CD4-positive, alpha-beta T cell treated with Interferon gamma for 1 hour (primary cell): ENCODE measurements at regions not wholly inside any gene's neighbourhood (a gene's known extent, or its start where the extent isn't known, plus 50 kb on each side); places are given as distances from the start of the nearest gene placed in this dataset.
"Not testable (repeated sequence)": the region's sequence is repeated elsewhere in the genome, so short reads cannot be mapped to it uniquely, and the experiment has no call there.

Source experiments
- DNase-seq: peaks from one replicate; pipeline ENCODE4 v3.0.0-alpha.2; 2020

DNA sequence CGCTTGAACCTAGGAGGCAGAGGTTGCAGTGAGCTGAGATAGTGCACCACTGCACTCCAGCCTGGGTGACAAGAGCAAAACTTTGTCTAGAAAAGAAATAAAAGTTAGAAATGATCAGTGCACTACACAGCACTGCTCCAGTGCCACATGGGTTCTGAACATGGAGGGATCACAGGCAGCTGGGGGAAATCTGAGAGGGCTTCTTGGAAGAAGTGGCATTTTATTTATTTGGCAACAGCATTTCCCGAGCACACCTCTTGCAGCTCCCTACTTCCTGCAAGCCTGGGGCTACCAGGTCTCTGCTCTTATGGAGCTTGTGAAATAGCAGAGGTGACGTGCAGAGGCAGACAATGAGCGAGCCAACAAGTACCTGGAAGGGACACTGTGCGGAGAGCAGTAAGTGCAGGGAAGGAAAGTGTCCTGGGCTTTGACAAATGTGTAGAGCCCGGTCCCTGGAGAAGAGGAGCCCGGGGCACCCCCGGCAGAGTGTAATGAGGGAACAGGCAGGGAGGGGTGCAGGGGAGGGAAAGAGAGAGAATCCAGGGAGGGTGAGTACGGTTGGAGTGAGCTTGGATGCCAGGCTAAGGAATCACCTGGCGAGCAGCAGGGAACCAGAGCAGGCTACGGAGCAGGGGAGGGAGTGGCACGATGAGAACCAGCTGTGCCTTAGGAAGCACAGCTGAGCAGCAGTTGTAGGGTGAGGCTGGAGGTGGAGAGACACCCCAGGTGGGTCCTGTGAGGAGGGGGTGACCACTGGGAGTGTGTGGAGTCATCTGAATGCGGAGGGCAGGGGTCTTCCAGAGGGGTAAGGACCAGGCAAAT, 104.6 kb upstream of the CTBP2 start:
- no peak for DNase-seq

DNA sequence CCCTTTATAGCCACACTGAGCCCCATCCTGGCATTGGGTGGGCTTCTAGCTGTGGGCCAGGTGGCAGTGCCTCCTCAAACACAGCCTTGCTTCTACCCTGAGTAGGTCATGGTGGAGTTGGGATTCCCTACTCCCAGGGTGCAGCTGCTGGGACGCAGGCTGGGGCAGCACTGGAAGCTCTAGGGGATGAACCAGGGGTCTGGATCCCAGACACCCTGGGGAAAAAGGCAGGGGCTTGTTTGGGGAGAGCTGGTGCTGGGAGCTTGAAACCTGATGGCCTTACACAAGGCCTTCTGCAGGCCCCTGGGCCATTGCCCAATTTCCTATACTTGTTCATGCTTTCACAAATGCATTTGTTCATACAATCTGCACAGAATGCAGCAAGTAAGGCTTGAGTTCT, 103.7 kb upstream of the CTBP2 start:
- DNase-seq, result no peak

DNA sequence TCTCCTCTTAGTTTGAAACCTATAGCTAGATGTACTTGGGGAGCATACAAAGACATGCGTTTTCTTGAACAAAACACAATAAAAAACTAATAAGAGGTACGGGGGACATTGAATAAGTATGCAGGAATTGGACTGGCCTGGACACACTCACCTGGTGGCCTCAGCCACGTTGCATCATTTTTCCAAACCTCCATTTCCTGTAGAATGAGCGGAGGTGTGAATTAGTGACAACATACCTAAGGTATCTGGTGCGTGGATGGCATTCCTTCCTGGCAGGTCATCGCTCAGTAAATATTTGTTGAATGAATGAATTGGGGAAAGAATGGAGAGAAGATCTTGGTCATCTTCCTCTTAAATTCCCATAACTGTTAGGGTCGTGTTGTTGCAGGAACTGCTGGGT, 103.2 kb upstream of the CTBP2 start:
- no peak for DNase-seq

DNA sequence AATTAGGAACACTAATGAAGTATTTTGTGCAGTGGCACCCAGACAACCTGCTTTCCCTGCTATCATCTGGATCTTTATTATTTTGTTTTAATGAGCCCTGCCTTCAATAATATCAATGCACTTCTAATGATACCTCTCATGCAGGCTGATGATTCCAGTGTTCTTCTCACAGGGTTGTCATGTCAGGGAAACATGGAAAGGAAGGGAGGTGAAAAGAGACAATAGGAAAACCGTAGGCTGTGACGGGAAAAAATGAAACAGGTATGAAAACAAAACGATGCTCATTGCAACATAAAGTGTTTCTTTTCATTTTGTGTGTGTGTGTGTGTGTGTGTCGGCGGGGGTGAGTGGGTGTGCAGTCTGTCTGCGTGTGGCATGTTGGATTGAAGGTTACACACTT, 102.6 kb upstream of the CTBP2 start:
- no peak for DNase-seq

DNA sequence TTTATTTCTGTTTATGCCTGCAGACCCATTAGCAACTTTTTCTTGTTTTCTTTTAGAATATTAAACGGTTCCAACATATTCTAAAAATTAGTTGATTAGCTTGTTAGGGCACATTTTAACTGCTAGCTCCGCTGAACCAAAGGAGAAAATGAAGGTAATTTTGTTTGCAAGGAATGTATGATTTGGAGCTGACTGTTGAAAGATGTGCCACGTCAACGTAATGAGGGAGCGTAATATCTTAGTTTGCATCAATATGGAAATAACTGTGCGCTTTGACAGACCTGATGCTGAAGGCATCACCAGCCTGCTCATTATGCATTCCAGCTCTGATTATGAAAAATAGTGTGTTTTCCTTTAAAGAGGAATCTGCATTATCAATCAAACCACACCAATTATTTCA, 102.0 kb upstream of the CTBP2 start:
- no peak for DNase-seq

DNA sequence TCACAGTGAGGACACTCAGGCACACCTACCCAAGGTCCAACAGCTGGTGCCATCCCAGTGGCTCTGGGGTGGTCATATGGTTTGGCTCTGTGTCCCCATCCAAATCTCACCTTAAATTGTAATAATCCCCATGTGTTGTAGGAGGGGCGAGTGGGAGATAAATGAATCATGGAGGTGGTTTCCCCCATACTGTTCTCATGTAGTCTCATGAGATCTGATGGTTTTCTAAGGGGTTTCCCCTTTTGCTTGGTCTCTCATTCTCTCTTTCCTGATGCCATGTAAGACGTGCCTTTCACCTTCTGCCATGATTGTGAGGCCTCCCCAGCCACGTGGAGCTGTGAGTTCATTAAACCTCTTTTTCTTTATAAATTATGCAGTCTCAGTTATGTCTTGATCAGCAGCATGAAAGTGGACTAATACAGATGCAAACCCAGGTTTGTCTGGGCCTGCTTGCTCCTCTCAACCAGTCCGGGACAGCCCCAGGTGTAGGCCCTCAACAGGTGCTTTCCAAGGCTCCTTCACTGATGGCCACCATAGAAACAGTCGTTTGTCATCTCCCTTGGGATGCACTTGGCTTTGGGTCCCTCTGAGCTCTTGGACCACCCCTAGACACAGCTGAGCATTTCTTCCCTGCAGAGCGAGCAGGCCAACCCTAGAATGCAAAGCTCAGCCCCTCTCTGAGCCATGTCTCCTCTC, 101.3 kb upstream of the CTBP2 start:
- no peak for DNase-seq

DNA sequence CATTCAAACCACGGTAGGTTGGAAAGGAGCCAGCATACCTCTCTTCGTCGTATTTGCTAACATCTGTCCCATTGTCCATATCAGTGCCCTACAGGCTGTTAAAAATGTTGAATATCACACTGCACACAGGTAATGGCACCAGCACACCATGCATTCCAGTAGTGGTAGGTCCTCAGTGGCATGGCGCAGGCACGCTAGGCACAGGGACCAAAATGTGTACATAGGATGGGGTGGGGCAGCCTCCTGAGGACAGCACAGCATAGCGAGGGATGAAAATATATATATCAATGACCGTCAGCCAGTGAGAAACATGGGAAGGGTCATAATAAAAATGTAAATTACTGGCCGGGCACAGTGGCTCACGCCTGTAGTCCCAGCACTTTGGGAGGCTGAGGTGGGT, 99.9 kb upstream of the CTBP2 start:
- DNase-seq, result no peak

DNA sequence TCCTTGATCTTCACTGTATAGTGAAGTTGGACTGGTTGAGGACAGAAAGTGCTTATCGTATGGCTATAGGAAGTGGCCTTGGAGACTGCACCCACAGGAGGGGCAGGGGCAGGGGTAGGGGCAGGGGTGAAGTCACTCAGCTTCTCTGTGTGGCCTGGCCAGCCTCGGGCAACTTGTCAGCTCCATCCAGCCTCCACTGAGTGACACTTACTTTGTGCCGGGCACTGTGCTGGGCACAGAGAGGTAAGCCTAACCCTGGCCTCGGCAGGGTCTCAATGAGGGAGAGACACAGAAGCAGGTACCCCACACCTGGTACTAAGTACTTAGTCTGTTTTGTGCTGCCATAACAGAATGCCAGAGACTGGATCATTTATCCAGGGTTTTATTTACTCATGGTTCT, 99.3 kb upstream of the CTBP2 start:
- DNase-seq, result no peak

DNA sequence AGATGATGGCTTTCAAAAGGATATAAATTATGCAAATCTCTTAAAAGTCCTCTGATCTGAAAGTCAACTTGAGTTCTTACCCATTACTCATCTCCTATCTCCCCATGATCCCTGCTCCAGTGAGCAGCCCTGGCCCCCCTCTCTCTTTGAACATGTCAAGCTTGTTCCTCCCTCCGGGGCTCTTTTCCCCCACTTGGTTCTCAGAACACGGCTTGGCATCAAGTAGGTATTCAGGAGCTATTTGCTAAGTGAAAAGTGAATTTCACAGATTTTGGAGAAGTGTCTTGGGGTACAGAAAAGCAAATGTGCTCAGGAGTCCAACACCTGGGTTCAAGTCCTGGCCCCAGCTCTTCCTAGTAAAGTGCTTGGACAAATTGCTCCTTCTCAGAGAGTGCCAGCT, 98.3 kb upstream of the CTBP2 start:
- no peak for DNase-seq

DNA sequence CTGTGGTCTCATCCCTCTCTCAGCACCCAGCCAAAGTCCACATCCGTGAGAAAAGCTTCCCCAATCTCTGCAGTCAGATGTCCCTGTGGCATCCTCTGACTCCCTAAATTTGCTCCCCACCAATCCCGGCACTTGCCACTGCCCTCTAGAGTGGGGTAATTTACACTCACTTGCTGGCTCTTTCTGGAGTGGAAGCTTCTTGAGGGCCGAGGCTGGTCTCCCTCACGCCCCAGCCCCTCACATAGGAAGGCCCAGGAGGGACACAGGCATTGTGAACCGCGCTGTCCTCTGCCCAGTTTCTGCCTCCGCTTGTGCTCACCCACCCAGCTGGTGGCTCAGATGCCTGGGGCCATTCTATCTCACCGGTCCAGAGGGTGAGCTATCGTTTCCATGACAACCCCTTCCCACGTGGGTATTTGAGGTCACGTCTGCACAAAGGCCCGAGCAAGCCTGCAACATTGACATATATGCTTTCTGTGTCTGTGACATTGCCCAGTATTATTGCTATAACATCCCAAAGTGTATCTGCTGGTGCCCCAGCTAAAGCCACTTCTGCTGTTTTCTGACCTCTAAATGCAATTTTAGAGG, 97.3 kb upstream of the CTBP2 start:
- DNase-seq, result no peak

DNA sequence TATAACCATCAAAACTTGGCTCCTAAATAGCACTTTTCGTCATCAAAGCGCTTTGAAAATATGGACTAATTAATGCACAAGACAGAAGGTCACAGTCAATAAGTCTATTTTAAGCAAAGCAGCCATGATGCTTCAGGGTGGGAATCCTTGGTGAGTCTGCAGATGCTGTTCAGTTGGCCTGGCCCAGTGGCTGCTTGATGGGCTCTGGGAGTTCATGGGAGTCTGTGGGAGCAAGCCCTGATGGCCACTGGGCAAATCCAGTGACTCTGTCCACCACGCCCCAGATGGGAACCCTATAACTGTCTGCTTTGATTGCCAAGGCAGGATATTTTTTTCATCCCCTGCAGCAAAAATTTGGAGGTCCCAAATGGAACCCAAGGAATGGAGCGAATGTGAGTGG, 95.7 kb upstream of the CTBP2 start:
- DNase-seq, result no peak

DNA sequence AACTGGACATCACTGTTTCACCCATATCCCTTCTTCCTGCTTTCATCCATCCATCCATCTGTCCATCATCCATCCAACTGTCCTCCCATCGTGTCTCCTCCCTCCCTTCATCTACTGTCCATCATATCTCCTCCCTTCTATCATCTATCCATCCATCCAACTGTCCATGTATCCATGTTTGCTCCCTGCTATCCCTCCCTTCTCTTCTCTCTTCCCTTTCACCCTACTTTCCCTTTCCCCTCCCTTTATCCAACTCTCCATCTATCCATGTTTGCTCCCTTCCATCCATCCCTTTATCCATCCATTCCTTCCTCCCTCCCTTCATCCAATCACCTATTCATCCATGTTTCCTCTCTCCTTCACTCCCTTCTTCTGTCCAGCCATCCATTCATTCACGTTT, 92.6 kb upstream of the CTBP2 start:
- DNase-seq, result no peak

DNA sequence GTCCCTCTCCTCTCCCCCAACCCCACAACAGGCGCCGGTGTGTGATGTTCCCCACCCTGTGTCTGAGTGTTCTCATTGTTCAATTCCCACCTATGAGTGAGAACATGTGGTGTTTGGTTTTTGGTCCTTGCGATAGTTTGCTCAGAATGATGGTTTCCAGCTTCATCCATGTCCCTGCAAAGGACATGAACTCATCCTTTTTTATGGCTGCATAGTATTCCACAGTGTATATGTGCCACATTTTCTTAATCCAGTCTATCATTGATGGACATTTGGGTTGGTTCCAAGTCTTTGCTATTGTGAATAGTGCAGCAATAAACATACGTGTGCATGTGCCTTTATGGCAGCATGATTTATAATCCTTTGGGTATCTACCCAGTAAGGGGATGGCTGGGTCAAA, 90.5 kb upstream of the CTBP2 start:
- not testable (repeated sequence) for DNase-seq

DNA sequence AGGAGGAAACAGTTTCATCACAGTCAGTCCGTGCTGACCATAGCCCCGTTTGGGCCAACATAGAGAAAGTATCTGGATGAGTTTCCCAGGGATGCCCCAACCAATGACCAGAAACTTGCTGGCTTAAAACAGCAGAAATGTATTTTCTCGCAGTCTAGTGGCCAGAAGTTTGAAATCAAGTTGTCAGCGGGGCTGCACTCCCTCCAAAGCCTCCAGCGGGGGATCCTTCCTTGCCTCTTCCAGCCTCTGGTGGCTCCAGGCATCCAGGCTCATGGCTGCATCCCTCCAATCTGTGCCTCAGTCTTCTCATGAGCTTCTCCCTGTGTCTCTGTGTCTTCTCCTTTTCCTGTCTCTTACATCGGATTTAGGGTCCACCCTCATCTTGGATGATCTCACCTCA, 89.6 kb upstream of the CTBP2 start:
- no peak for DNase-seq

DNA sequence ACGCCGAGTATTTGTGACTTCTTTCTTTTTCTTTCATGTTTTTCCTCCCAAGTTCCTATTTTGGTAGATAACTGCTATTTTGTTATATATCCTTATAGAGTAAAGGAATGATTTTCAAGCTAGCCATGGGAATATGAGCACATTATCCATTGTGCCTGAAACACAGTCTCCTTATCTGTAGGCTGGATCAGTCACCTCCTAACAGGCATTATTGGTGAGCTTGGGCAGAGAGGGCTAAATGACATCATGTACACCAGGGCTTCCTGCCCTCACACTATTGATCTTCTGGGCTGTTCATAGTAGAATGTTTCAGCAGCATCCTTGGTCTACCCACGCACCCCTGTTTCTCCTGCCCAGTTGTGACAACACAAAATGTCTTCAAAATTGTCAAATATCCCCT, 88.1 kb upstream of the CTBP2 start:
- no peak for DNase-seq

DNA sequence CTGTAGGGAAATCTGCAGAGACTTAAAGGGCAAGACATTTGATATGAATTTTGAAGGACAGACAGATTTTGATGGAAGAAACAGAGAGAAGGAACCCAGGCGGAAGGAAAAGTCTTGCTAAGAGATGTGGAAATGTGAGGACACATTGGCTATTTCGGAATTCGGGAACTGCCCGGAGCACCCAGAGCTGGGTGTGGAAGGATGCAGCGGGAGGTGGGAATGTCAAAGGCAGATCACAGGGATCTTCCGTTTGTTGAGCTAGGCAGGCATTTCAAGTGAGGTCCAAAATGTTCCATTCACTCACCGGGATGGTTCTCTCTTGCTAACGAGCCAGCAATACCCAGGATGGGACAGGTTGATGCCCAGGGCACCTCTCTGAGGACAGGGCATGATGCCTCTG, 87.2 kb upstream of the CTBP2 start:
- no peak for DNase-seq

DNA sequence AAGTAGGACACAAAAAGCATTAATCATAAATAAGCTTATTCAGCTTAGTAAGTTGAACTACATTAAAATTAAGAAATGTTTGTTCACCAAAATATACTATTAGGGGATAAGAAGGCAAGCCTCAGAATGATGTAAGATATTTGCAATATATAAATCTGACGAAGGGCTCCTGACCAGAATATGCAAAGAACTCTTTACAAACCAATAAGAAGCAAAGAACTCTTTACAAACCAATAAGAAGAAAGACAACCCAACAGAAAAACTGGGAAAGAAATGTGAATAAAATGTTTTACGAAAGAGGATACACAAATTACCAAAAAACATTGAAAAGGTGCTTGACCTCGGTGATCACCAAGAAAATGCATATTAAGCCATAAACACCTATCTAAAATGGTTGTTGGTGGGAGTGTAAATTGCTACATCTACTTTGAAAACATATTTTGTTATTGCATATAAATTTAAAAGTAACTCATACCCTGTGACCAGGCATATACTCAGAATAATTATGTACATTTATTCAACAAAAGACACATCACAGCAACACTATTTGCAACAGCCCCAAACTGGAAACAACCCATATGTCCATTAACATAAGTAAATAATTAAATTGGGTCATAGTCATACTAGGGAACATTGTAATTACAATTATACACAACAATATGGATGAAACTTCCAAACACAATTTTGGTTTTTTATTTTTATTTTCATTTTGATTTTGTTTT, 83.3 kb upstream of the CTBP2 start:
- DNase-seq, result no peak

DNA sequence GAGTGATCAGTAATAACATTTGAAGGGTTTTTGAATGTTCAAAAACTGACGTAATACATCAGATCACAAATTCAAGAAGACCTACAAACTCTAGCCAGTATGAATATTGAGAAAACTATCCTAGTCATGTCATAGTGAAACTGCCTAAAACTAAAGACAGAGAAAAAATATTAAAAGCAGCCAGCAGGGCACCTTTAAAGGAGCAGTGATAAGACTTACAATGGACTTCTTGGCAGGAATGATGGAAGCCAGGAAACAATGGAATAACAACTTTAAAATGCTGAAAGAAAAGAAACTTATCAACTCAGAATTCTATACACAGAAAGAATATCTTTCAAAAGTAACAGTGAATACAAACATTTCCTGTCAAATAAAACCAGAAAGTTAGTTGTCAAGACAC, 78.3 kb upstream of the CTBP2 start:
- no peak for DNase-seq

DNA sequence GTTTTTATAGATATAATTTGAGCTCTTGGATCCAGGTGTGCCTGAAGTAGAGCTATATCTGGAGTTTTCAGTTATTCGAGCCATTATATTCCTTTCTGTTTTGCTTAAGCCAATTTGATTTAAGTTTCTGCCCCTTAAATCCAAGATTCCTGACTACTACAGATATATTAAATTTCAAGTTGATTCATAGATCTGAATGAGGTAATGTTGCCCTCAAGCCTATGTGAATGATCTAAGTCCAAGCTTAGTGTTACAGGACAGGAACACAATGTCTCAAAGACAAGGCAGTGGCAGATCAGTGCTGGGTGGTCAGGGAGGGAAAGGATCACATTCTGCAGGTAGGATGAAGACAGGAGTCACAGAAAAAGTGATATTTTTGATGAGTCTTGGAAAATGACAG, 75.7 kb upstream of the CTBP2 start:
- no peak for DNase-seq

DNA sequence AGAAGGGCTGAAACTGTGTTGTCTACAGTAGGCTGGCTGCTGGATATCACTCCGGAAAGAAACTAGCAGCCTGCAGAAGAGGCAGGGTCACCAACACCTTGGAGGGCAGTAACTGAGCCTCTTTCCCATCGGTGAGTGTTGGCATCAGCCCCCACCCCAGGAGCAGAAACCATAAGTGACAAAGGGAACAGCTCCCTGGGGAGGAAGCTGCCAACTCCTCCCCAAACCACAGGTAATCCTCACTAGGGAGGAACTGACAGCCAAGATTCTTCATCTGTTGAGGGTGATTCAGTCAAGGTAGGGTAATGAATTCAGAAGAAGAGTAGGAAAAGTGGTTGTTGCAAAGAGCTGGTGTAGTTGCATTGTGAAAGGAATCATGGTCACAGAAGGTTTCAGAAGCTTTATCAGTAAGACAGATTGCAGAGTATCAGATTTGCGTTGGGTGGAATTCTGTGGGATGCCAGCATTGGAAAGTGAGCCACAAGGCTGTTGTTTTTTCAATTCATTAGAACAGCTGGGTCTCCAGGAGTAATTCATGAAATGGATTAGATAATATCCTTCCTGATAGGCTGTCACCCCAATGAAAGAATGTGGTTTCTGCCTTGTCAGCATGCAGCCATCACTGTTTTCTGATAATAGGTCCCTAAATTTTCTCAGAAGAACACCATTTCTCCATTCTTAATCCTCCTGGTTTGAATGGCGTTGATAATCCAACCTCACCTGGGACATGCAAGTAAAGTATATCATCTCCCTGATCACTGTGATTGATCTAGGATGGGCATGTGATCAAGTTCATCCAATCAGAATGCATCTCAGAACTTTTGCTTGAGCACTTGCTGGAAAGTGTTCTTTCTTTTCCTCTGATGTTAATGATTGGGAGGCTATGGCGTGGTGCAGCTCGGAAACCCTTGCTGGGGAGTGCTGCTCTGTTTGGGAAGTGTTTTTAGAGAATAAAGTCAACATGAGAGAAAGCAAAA, 75.0 kb upstream of the CTBP2 start:
- DNase-seq, result no peak

DNA sequence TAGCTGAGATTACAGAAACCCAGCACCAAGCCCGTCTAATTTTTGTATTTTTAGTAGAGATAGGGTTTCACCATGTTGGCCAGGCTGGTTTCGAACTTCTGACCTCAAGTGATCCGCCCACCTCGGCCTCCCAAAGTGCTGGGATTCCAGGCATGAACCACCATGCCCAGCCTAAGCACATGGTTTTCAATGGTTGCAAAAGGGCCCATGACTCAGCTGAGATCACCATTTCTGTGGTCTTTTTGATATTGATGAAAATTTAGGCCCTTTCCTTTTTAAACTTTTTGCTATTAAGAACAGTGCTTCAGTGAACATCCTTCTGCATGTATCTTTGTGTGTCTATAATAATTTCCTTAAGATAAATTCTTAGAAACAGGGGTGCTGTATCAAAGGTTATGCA, 74.2 kb upstream of the CTBP2 start:
- DNase-seq, result not testable (repeated sequence)

DNA sequence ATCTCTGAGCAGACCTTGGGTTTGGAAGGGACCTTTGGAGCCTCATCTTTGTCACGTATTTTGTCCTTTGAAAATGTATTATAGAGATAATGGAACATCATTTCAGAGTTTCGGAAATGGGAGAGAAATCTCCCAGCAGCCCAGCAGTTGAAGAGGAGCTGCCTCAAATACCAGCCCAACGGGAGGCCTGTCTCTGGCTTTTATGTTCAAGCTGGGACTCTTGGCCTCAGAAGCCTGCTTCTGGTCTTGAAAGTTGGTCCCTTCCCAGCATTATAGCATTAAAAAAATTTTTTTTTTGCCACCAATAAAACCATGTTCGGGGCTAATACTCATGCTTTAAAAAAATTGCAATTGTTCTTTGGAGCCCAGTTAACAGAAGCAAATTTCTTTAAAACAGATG, 73.4 kb upstream of the CTBP2 start:
- DNase-seq, result no peak

DNA sequence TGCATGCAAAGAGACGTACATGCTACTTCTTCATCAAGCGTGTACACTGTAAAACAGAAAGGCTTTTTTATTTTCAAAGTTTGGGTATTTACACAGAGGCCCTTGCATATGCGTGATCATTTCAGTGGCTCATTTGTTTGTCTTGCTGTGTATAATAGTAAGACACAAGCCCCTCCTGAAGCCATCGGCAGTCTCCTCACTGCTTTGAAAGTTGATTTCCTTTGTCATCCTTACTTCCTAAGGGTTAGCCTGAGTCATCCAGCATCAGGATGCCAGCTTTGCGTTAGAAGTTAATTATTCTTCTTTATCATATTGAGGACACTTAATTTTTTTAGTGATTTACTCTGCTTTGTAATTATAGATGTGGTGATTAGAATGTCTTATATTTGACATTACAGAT, 72.5 kb upstream of the CTBP2 start:
- DNase-seq, result no peak
